Amniotic epithelial cell (primary cell): ENCODE measurements at regions not wholly inside any gene's neighbourhood (a gene's known extent, or its start where the extent isn't known, plus 50 kb on each side); places are given as distances from the start of the nearest gene placed in this dataset.

ENCODE experiments used
- DNase-seq: peaks from one replicate; pipeline ENCODE4 v3.0.0-alpha.2; 2010; ENCODE audit warnings: low read depth

DNA sequence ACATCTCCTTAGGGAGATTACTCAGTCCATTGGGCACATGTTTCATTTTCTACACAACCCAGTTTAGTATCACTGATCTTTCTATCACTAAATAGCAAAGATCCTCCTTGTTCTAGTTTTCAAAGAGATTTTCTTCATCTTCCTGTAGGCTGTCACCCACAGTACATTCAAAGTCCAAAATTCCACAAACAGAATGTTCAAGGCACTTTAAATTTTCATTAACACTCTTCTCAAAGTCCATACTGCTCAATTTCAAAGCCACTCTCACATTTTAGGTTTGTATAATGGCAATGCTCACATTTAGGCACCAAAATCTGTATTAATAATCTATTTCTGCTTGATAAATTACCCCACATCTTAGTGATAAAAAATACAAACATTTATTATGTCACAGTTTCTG, 152.8 kb downstream of the FSIP2 start:
- DNase-seq = no peak

DNA sequence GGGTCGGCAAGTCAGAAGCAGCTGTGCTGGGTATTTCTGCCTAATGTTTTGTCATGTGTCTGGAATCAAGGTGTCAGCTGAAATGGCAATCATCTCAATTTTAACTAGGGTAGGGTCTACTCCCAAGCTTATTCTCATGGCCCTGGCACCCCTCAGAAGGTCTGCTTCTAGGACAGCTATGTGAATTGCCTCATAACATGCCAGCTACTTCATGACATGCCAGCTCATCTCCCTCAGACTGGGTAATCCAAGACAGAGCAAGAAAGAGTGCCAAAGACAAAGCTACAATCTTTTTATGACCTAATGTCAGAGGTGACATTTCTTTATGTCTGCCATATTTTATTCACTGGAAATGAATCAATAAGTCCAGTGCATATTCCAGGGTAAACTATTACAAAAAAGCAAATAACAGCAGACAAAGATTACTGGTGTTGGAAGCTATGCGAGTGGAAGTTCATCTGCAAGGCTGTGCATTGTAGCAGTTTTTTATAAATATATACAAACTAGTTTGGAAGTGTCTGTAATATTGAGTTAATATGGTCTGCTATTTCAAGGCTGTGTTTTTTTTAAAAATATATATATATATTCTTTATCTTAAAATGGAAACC, 153.3 kb downstream of the FSIP2 start:
- no peak for DNase-seq

GRCh38 chr2:185892484-185892883, 153.9 kb downstream of the FSIP2 start:
- no peak for DNase-seq

DNA sequence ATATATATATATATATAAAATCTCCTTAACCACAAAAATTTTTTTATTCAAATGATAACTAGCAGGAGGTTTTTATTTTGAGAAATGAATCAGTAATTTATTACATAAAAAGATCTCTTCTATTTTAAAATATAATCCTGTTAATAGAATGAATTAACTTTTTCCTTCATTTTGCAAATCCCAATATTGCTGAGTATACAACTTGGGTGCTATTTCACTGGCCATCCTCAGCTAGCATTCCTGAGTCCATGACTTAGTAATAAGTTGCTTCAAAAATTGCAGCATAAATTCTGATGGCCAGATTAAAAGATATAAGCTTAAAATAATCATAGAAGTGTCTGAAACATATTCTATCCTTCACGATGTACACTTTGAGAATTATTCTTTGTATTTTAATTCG, 155.6 kb downstream of the FSIP2 start:
- no peak for DNase-seq

- no peak for DNase-seq
Observed at GRCh38 chr2:185895828-185896693, 157.5 kb downstream of the FSIP2 start.

GRCh38 chr2:185899366-185899765, 160.8 kb downstream of the FSIP2 start:
- DNase-seq = no peak

GRCh38 chr2:185919155-185919554, 180.6 kb downstream of the FSIP2 start:
- peak; percentile 61 for DNase-seq

GRCh38 chr2:185921048-185921756, 182.6 kb downstream of the FSIP2 start:
- DNase-seq = peak; percentile 44

- no peak for DNase-seq
Observed at GRCh38 chr2:185934232-185934631, 195.6 kb downstream of the FSIP2 start.

- DNase-seq = no peak
Observed at GRCh38 chr2:185939858-185940257, 201.3 kb downstream of the FSIP2 start.

DNA sequence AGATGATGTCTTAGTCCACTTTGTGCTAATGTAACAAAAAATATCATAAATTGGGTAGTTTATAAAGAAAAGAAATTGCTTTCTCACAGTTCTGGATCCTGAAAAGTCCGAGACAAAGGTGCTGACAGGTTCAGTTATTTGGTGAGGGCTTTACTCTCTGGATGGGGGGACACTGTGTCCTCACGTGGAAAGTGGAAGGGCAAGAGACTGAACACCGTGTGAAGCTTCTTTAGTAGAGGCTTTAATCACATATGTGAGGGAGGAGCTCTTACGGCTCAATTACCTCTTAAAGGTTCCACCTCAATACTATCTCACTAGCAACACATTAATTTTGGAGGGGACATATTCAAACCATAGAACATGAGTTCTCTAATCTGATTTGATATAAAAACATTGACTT, 204.3 kb downstream of the FSIP2 start:
- DNase-seq = no peak

- no peak for DNase-seq
Observed at GRCh38 chr2:185947722-185948121, 209.1 kb downstream of the FSIP2 start.

DNA sequence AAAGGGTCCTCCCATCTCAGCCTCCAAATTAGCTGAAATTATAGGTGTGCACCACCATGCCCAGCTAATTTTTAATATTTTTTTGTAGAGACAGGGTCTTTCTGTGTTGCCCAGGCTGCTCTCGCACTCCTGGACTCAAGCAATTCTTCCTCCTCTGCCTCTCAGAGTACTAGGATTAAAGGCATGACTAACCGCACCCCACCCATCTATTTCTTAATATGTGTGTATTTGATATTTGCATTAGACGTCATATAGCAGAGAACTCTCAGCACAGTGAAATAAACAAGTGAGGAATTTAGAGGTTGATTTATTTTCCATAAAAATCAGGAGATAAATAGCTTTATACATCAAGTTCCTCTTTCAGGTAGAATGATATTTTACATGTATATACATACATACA, 213.5 kb downstream of the FSIP2 start:
- peak; percentile 13 for DNase-seq

GRCh38 chr2:185954389-185954788, 215.8 kb downstream of the FSIP2 start:
- DNase-seq = peak; percentile 11

GRCh38 chr2:185955050-185955449, 216.4 kb downstream of the FSIP2 start:
- DNase-seq = no peak

DNA sequence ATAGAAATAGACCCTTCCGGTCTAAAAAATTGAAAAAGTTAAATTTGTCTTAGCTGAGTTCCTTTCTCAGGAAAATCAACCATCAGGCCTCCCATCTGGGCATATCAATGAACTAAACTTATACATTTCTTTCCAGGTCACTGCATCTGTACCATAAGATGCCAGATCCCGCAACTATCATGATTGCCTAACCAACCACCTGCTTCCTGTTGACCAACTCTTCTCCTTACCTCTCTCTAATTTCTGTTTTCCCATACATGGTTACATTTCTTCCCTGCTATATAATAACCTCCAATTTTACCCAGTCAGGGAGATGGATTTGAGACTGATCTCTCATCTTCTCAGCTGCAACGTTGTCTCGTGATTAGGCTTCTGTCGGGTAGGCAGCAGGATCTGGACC, 228.7 kb downstream of the FSIP2 start:
- no peak for DNase-seq

GRCh38 chr2:185970148-185970852, 231.7 kb downstream of the FSIP2 start:
- DNase-seq = peak; percentile 75

GRCh38 chr2:185978634-185979407, 240.2 kb downstream of the FSIP2 start:
- peak; percentile 98 for DNase-seq

DNA sequence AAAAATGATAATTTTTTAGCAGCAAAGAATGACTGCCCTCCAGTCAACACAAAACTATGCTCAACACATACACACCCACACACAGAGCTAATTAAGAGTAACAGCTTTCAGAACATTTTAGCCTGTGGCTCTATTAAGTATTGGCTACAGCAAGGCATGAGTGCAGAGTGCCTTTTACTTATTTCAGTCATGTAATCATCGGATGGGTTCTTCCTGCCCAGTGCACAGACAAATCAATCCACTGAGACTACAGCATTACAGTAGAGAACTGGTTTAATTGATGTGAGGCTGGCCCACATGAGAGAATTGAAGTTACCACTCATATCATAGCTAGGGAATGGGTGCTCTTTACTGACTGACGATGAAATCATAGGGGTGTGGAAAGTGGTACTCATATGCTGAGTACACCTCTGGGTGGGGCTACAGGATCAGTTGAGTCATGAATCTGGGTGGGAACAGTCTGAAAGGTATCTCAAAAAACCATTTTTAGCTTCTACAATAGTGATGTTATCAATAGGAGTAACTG, 241.0 kb downstream of the FSIP2 start:
- DNase-seq = peak; percentile 67

GRCh38 chr2:185980944-185981343, 242.3 kb downstream of the FSIP2 start:
- no peak for DNase-seq

DNA sequence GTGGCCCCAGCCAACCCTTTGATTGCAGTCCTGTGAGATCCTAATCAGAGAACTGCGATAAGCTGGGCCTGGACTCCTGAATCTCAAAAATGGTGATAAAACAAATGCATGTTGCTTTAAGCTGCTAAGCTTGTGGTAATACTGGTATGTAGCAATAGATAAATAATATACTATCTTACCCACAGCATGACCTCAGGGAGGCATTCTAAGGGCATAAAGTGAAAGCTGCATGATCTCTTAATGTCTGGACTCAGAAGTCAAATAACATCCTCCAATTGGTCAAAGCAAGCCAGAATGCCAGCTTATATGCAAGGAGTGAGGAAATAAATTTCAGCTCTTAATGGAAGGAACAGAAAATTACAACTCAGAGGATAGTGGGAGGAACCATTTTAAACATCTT, 246.1 kb downstream of the FSIP2 start:
- DNase-seq = peak; percentile 96
